ENCODE measurements at regions not wholly inside any gene's neighbourhood (a gene's known extent, or its start where the extent isn't known, plus 50 kb on each side); places are given as distances from the start of the nearest gene placed in this dataset.

- DNase-seq (ENCODE audit: low spot score), result no peak
These were observed 146.1 kb downstream of the KLF5 start for GRCh38 chr13:73204952-73205351.

GRCh38 chr13:73201626-73202025, 142.8 kb downstream of the KLF5 start:
- DNase-seq (ENCODE audit: low spot score), result no peak

GRCh38 chr13:73198991-73199411, 140.2 kb downstream of the KLF5 start:
- DNase-seq (ENCODE audit: low spot score), result no peak

- no peak for DNase-seq (ENCODE audit: low spot score)
These were observed 136.3 kb downstream of the KLF5 start for GRCh38 chr13:73195091-73195490.

- DNase-seq (ENCODE audit: low spot score), result no peak
These were observed 135.5 kb downstream of the KLF5 start for GRCh38 chr13:73194310-73194709.

GRCh38 chr13:73193554-73193953, 134.7 kb downstream of the KLF5 start:
- DNase-seq (ENCODE audit: low spot score), result no peak

- DNase-seq (ENCODE audit: low spot score), result no peak
These were observed 131.7 kb downstream of the KLF5 start for GRCh38 chr13:73190477-73190876.

- DNase-seq (ENCODE audit: low spot score), result no peak
These were observed 131.0 kb downstream of the KLF5 start for GRCh38 chr13:73189776-73190175.

- DNase-seq (ENCODE audit: low spot score), result no peak
These were observed 130.6 kb downstream of the KLF5 start for GRCh38 chr13:73189362-73189761.

GRCh38 chr13:73187106-73187505, 128.3 kb downstream of the KLF5 start:
- no peak for DNase-seq (ENCODE audit: low spot score)

GRCh38 chr13:73179650-73180274, 121.0 kb downstream of the KLF5 start:
- no peak for DNase-seq (ENCODE audit: low spot score)

GRCh38 chr13:73177916-73178565, 119.2 kb downstream of the KLF5 start:
- no peak for DNase-seq (ENCODE audit: low spot score)

GRCh38 chr13:73177017-73177416, 118.2 kb downstream of the KLF5 start:
- no peak for DNase-seq (ENCODE audit: low spot score)

GRCh38 chr13:73174521-73175010, 115.8 kb downstream of the KLF5 start:
- no peak for DNase-seq (ENCODE audit: low spot score)

- DNase-seq (ENCODE audit: low spot score), result no peak
These were observed 114.5 kb downstream of the KLF5 start for GRCh38 chr13:73173279-73173811.

GRCh38 chr13:73171926-73172325, 113.1 kb downstream of the KLF5 start:
- DNase-seq (ENCODE audit: low spot score), result no peak

- DNase-seq (ENCODE audit: low spot score), result no peak
These were observed 112.5 kb downstream of the KLF5 start for GRCh38 chr13:73171271-73171682.

- no peak for DNase-seq (ENCODE audit: low spot score)
These were observed 111.2 kb downstream of the KLF5 start for GRCh38 chr13:73169971-73170370.

- no peak for DNase-seq (ENCODE audit: low spot score)
These were observed 110.2 kb downstream of the KLF5 start for GRCh38 chr13:73168953-73169401.

GRCh38 chr13:73168226-73168952, 109.6 kb downstream of the KLF5 start:
- DNase-seq (ENCODE audit: low spot score), result no peak

- no peak for DNase-seq (ENCODE audit: low spot score)
These were observed 108.4 kb downstream of the KLF5 start for GRCh38 chr13:73167028-73167820.

GRCh38 chr13:73166204-73166603, 107.4 kb downstream of the KLF5 start:
- no peak for DNase-seq (ENCODE audit: low spot score)

Measured in GM03348 (cell line).